Keratinocyte (primary cell): ENCODE measurements at regions not wholly inside any gene's neighbourhood (a gene's known extent, or its start where the extent isn't known, plus 50 kb on each side); places are given as distances from the start of the nearest gene placed in this dataset.

Source experiments
- EZH2 ChIP-seq: IDR thresholded peaks from one replicate; pipeline ENCODE4 v1.6.1; 2012; ENCODE audit warnings: inconsistent platforms, mild to moderate bottlenecking, low read length, moderate library complexity
- TF ChIP-seq, protein P1 (sequence below), 3 experiments: IDR thresholded peaks in 1 of 3; conservative IDR thresholded peaks in 1 of 3; optimal IDR thresholded peaks in 1 of 3; 2 replicates in 2 of 3; 3 replicates in 1 of 3; pipeline versions ENCODE3 to v1.5.1; 2011; ENCODE audit warnings: low read length in 3 of 3, mild to moderate bottlenecking in 3 of 3, moderate library complexity in 2 of 3, control low read depth in 1 of 3, inconsistent platforms in 1 of 3; ENCODE audit not compliant: insufficient read depth in 2 of 3; ENCODE audit errors: extremely low read depth in 1 of 3

DNA sequence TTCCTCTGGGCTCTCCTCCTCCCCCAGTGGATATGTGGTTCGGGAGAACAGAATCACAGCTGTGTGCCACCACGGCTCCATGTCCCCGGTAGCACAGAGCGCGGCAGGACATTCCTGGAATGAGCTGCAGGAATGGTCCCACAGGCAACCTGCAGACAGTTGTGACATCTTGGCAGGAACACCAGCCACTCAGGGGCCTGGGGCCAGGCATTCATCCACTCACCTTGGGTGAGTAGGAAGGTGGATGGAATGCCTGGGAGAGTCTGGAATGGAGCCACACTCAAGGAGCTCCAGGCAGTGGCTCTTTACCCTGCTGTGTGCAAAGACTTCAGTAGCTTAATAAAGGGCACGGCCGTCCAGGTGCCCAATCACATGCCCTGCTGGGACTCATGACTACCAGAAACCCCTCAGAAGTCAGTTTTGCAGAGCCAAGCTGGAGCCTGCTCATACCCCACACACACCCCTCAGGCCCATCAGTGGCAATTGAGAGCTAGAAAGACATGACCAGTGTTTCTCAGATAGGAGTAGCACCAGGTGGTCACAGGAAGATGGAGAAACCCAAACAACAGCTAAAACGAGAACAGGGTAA is 117.3 kb upstream of the PRR20G start:
- TF ChIP-seq, protein P1, sequence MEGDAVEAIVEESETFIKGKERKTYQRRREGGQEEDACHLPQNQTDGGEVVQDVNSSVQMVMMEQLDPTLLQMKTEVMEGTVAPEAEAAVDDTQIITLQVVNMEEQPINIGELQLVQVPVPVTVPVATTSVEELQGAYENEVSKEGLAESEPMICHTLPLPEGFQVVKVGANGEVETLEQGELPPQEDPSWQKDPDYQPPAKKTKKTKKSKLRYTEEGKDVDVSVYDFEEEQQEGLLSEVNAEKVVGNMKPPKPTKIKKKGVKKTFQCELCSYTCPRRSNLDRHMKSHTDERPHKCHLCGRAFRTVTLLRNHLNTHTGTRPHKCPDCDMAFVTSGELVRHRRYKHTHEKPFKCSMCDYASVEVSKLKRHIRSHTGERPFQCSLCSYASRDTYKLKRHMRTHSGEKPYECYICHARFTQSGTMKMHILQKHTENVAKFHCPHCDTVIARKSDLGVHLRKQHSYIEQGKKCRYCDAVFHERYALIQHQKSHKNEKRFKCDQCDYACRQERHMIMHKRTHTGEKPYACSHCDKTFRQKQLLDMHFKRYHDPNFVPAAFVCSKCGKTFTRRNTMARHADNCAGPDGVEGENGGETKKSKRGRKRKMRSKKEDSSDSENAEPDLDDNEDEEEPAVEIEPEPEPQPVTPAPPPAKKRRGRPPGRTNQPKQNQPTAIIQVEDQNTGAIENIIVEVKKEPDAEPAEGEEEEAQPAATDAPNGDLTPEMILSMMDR (optimal IDR thresholded peaks at IDR 0.05 in 1 of 3, IDR thresholded peaks at IDR 0.05 in 1 of 3, conservative IDR thresholded peaks at IDR 0.05 in 1 of 3; ENCODE audit: extremely low read depth in 1 of 3, insufficient read depth in 2 of 3, low read length in 3 of 3) = no peak
- no peak for TF ChIP-seq EZH2
